Right lobe of liver (tissue), 6 donors: ENCODE measurements at regions not wholly inside any gene's neighbourhood (a gene's known extent, or its start where the extent isn't known, plus 50 kb on each side); places are given as distances from the start of the nearest gene placed in this dataset.

Experiments used
- ATAC-seq, 4 donors: fragments of 200-7000 bp; cut with Tn5 transposase; one replicate each; pipeline ENCODE4 v1.9.1; 2020; ENCODE audit warnings: mild to moderate bottlenecking in 4 of 4, moderate library complexity in 4 of 4
- DNase-seq, 3 donors: peaks; one replicate each; pipeline ENCODE4 v3.0.0-alpha.2; 2020
- H3K27ac ChIP-seq, 3 donors: fragments of 200-600 bp; one replicate each; pipeline ENCODE4 v1.8.0; 2022
- H3K27me3 ChIP-seq, 2 donors: fragments of 200-600 bp; one replicate each; pipeline ENCODE4 v1.8.0; 2022
- H3K36me3 ChIP-seq, 4 donors: fragments of 200-600 bp; sonication (generic) in 1 of 4; one replicate each; pipeline versions ENCODE4 v1.5.1 to v1.8.0; 2017 to 2022; ENCODE audit warnings: control low read depth in 1 of 4
- H3K4me1 ChIP-seq, 4 donors: fragments of 200-600 bp; sonication (generic) in 1 of 4; one replicate each; pipeline versions ENCODE4 v1.5.1 to v1.8.0; 2017 to 2022; ENCODE audit warnings: control low read depth in 1 of 4
- H3K4me3 ChIP-seq, 3 donors: fragments of 200-600 bp; one replicate each; pipeline ENCODE4 v1.8.0; 2022
- H3K9me3 ChIP-seq, 4 donors: fragments of 200-600 bp; sonication (generic) in 1 of 4; one replicate each; pipeline versions ENCODE4 v1.5.1 to v1.8.0; 2017 to 2022; ENCODE audit warnings: control low read depth in 1 of 4
- CTCF ChIP-seq, 4 donors: fragments of 200-600 bp in 3 of 4; fragments of 450-650 bp in 1 of 4; IDR thresholded peaks; one replicate each; pipeline versions ENCODE4 v1.5.1 to v1.8.0; 2016 to 2022; ENCODE audit warnings: antibody characterized with exemption in 4 of 4, mild to moderate bottlenecking in 2 of 4
- POLR2A ChIP-seq: fragments of 450-650 bp; IDR thresholded peaks from one replicate; pipeline ENCODE4 v1.6.1; 2017; ENCODE audit warnings: antibody characterized with exemption, mild to moderate bottlenecking
- WGBS: methylation state at CpG from one replicate; pipeline ENCODE4 v1.1.6; 2018; ENCODE audit warnings: low coverage, low lambda C conversion rate; ENCODE audit not compliant: insufficient coverage; ENCODE audit errors: missing lambda C conversion rate; 5-methylcytosine and 5-hydroxymethylcytosine counted together
- intact Hi-C, 2 donors: fragments of 100-400 bp; cut with DNase I; formaldehyde crosslinking; loops; one replicate each; pipeline versions ENCODE4 v1.11.2 to v1.14.1; 2022
- donor health status: DM: no; HTN: yes; CAD: no.
- donor health status: DM: no; HTN: no; CAD: no.
- donor health status: DM: no; HTN: no; CAD: no.
- donor health status: DM: no; HTN: yes; CAD: no.
- donor health status: DM: no; HTN: yes; CAD: no.

GRCh38 chr10:131674130-131674529 lies 226.7 kb upstream of the PPP2R2D start:
- H3K27ac ChIP-seq: no peak overlapping the region
- 83% methylated on average over 1 of the region's 9 CpGs for WGBS
- no peaks in the 10 kb centered on the region for H3K36me3 ChIP-seq
- H3K4me3 ChIP-seq: no peak overlapping the region
- H3K9me3 ChIP-seq: no peaks in the 10 kb centered on the region
- TF ChIP-seq POLR2A (no peak), CTCF (IDR thresholded peaks at IDR 0.05) (no peak)
- DNase-seq: peak in 1 of 3 donors; percentile 37
- intact Hi-C loops: no loop called here
- H3K4me1 ChIP-seq: no peaks in the 10 kb centered on the region
- no peaks in the 10 kb centered on the region for H3K27me3 ChIP-seq
- ATAC-seq: no peak

- Histone ChIP-seq H3K27me3 (no peaks in the 10 kb centered on the region), H3K4me1 (no peaks in the 10 kb centered on the region), H3K4me3 (no peak overlapping the region), H3K27ac (no peak overlapping the region), H3K9me3 (no peaks in the 10 kb centered on the region), H3K36me3 (no peaks in the 10 kb centered on the region)
- WGBS: 55% methylated on average over 6 of the region's 13 CpGs
- intact Hi-C loops: no loop called here
- DNase-seq (peak in 1 of 3 donors; percentile 30), ATAC-seq (no peak)
- TF ChIP-seq POLR2A (no peak), CTCF (IDR thresholded peaks at IDR 0.05) (no peak)
Observed at GRCh38 chr10:131675104-131675503, 225.7 kb upstream of the PPP2R2D start.

- no peak overlapping the region for H3K4me3 ChIP-seq
- no peak for ATAC-seq
- intact Hi-C loops: no loop called here
- TF ChIP-seq POLR2A (no peak), CTCF (IDR thresholded peaks at IDR 0.05) (no peak)
- peak in 1 of 3 donors; percentile 22 for DNase-seq
- H3K4me1 ChIP-seq: no peaks in the 10 kb centered on the region
- no peaks in the 10 kb centered on the region for H3K9me3 ChIP-seq
- no peaks in the 10 kb centered on the region for H3K27me3 ChIP-seq
- no peaks in the 10 kb centered on the region for H3K36me3 ChIP-seq
- no peak overlapping the region for H3K27ac ChIP-seq
- 55% methylated on average over 15 of the region's 28 CpGs for WGBS
Observed at GRCh38 chr10:131676046-131676799, 224.6 kb upstream of the PPP2R2D start.

- Histone ChIP-seq H3K9me3 (no peaks in the 10 kb centered on the region), H3K36me3 (no peaks in the 10 kb centered on the region), H3K4me1 (no peaks in the 10 kb centered on the region), H3K27me3 (no peaks in the 10 kb centered on the region), H3K4me3 (no peak overlapping the region), H3K27ac (no peak overlapping the region)
- ATAC-seq (no peak), DNase-seq (peak in 1 of 3 donors; percentile 16)
- intact Hi-C loops: no loop called here
- 26% methylated on average over 17 of the region's 19 CpGs for WGBS
- TF ChIP-seq POLR2A (no peak), CTCF (IDR thresholded peaks at IDR 0.05) (no peak)
Observed at GRCh38 chr10:131676800-131677421, 223.9 kb upstream of the PPP2R2D start.
